ENCODE measurements at regions not wholly inside any gene's neighbourhood (a gene's known extent, or its start where the extent isn't known, plus 50 kb on each side); places are given as distances from the start of the nearest gene placed in this dataset.

- H3K36me3 ChIP-seq (ENCODE audit: low read length) = no peaks in the 10 kb centered on the region
- H3K4me3 ChIP-seq (ENCODE audit: insufficient read depth, low read length, poor library complexity, severe bottlenecking) = no peak overlapping the region
Observed at GRCh38 chr7:15123901-15124300, 221.3 kb upstream of the DGKB start.

GRCh38 chr7:15113752-15114151, 211.2 kb upstream of the DGKB start:
- H2AFZ ChIP-seq (ENCODE audit: low read depth, low read length, severe bottlenecking) = no peak overlapping the region
- no peak overlapping the region for H3K4me2 ChIP-seq (ENCODE audit: low read depth, low read length, poor library complexity, severe bottlenecking)
- TF ChIP-seq CTCF (IDR thresholded peaks at IDR 0.05; ENCODE audit: insufficient read depth, low read length, poor library complexity, severe bottlenecking) (no peak), EZH2phosphoT487 (conservative IDR thresholded peaks at IDR 0.05; ENCODE audit: low read length) (no peak)
- H3K9me3 ChIP-seq (ENCODE audit: insufficient read depth, low read length) = peaks cover 5% of the 10 kb centered on the region; the same call in 1 of the 2 replicates
- H4K20me1 ChIP-seq (ENCODE audit: low read depth, low read length) = no peaks in the 10 kb centered on the region
- no peaks in the 10 kb centered on the region for H3K36me3 ChIP-seq (ENCODE audit: low read length)
- H3K27ac ChIP-seq (ENCODE audit: low read depth, low read length) = no peak overlapping the region
- H3K9ac ChIP-seq (ENCODE audit: low read length) = no peak overlapping the region
- no peaks in the 10 kb centered on the region for H3K79me2 ChIP-seq (ENCODE audit: insufficient read depth, low read length)
- no peaks in the 10 kb centered on the region for H3K9me2 ChIP-seq (replicated peaks; ENCODE audit: insufficient read depth, low read length)
- H3K27me3 ChIP-seq (ENCODE audit: low read length) = no peaks in the 10 kb centered on the region
- H3K4me3 ChIP-seq (ENCODE audit: insufficient read depth, low read length, poor library complexity, severe bottlenecking) = no peak overlapping the region
- no peaks in the 10 kb centered on the region for H3F3A ChIP-seq (ENCODE audit: insufficient read depth)

More at GRCh38 chr7:15123901-15124300, 221.3 kb upstream of the DGKB start:
- no peaks in the 10 kb centered on the region for H3K79me2 ChIP-seq (ENCODE audit: insufficient read depth, low read length)
- H4K20me1 ChIP-seq (ENCODE audit: low read depth, low read length) = no peaks in the 10 kb centered on the region
- no peak overlapping the region for H2AFZ ChIP-seq (ENCODE audit: low read depth, low read length, severe bottlenecking)
- no peaks in the 10 kb centered on the region for H3K9me2 ChIP-seq (replicated peaks; ENCODE audit: insufficient read depth, low read length)
- H3K27ac ChIP-seq (ENCODE audit: low read depth, low read length) = no peak overlapping the region
- H3K9me3 ChIP-seq (ENCODE audit: insufficient read depth, low read length) = no peaks in the 10 kb centered on the region
- H3F3A ChIP-seq (ENCODE audit: insufficient read depth) = no peaks in the 10 kb centered on the region
- H3K27me3 ChIP-seq (ENCODE audit: low read length) = no peaks in the 10 kb centered on the region
- H3K4me2 ChIP-seq (ENCODE audit: low read depth, low read length, poor library complexity, severe bottlenecking) = no peak overlapping the region
- TF ChIP-seq CTCF (IDR thresholded peaks at IDR 0.05; ENCODE audit: insufficient read depth, low read length, poor library complexity, severe bottlenecking) = no peak
- TF ChIP-seq EZH2phosphoT487 (conservative IDR thresholded peaks at IDR 0.05; ENCODE audit: low read length) = no peak
- no peak overlapping the region for H3K9ac ChIP-seq (ENCODE audit: low read length)

DNA sequence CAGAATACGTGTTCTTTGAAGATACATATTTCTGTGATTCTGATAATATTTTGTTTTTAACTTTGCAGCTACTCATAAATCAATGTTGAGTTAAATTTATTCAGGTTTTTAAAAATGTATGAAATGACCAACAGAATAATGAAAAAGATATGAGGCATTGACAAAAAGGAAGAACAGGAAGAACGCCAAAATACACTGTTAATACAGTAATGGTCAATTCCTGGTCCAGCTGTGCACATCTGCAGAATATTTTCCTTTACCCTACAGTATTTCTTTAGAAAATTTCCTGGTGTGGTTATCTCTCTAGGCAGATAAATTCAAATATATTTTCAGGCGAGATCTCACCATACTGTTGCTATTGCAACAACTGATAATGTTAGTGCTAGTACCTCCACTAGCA, 203.2 kb upstream of the DGKB start:
- H3K36me3 ChIP-seq (ENCODE audit: low read length) = no peaks in the 10 kb centered on the region
- no peak overlapping the region for H3K4me3 ChIP-seq (ENCODE audit: insufficient read depth, low read length, poor library complexity, severe bottlenecking)
- TF ChIP-seq CTCF (IDR thresholded peaks at IDR 0.05; ENCODE audit: insufficient read depth, low read length, poor library complexity, severe bottlenecking) = no peak
- no peak for TF ChIP-seq EZH2phosphoT487 (conservative IDR thresholded peaks at IDR 0.05; ENCODE audit: low read length)
- H3K27ac ChIP-seq (ENCODE audit: low read depth, low read length) = no peak overlapping the region
- H3K9me2 ChIP-seq (replicated peaks; ENCODE audit: insufficient read depth, low read length) = no peaks in the 10 kb centered on the region
- H2AFZ ChIP-seq (ENCODE audit: low read depth, low read length, severe bottlenecking) = no peak overlapping the region
- no peaks in the 10 kb centered on the region for H4K20me1 ChIP-seq (ENCODE audit: low read depth, low read length)
- H3F3A ChIP-seq (ENCODE audit: insufficient read depth) = no peaks in the 10 kb centered on the region
- H3K9me3 ChIP-seq (ENCODE audit: insufficient read depth, low read length) = peaks cover 4% of the 10 kb centered on the region; the same call in 1 of the 2 replicates
- H3K27me3 ChIP-seq (ENCODE audit: low read length) = no peaks in the 10 kb centered on the region
- no peak overlapping the region for H3K4me2 ChIP-seq (ENCODE audit: low read depth, low read length, poor library complexity, severe bottlenecking)
- H3K9ac ChIP-seq (ENCODE audit: low read length) = no peak overlapping the region
- H3K79me2 ChIP-seq (ENCODE audit: insufficient read depth, low read length) = no peaks in the 10 kb centered on the region
